ENCODE measurements at regions not wholly inside any gene's neighbourhood (a gene's known extent, or its start where the extent isn't known, plus 50 kb on each side); places are given as distances from the start of the nearest gene placed in this dataset.
"Not testable (repeated sequence)": the region's sequence is repeated elsewhere in the genome, so short reads cannot be mapped to it uniquely, and the experiment has no call there.

GRCh38 chr18:62457877-62458276, 64.9 kb upstream of the ZCCHC2 start:
- no peak for TF ChIP-seq CTCF (IDR thresholded peaks at IDR 0.05; ENCODE audit: insufficient read depth, low read length, missing control alignments)
- ChIA-PET POLR2A (no interaction called here), CTCF (interaction anchor here (0.7 kb wide), 1 partner anchor 32 kb away, joined by 3 read pairs; no protein-coding TSS in a partner anchor)
- DNase-seq (ENCODE audit: low read depth, low spot score), result no peak
- H3K4me3 ChIP-seq (ENCODE audit: low read depth, low read length), result no peak overlapping the region

- no peak overlapping the region for H3K4me3 ChIP-seq (ENCODE audit: low read depth, low read length)
- no peak for TF ChIP-seq CTCF (IDR thresholded peaks at IDR 0.05; ENCODE audit: insufficient read depth, low read length, missing control alignments)
- DNase-seq (ENCODE audit: low read depth, low spot score), result no peak
- ChIA-PET POLR2A (no interaction called here), CTCF (interaction anchor here (0.7 kb wide), 1 partner anchor 33 kb away, joined by 3 read pairs; no protein-coding TSS in a partner anchor)
Measured at GRCh38 chr18:62458346-62458745, 64.5 kb upstream of the ZCCHC2 start.

- ChIA-PET CTCF (interaction anchor here (0.7 to 1.2 kb wide), 2 partner anchors 33 to 34 kb away, joined by 3 to 4 read pairs; no protein-coding TSS in a partner anchor), POLR2A (no interaction called here)
- TF ChIP-seq CTCF (IDR thresholded peaks at IDR 0.05; ENCODE audit: insufficient read depth, low read length, missing control alignments), result no peak
- no peak overlapping the region for H3K4me3 ChIP-seq (ENCODE audit: low read depth, low read length)
- no peak for DNase-seq (ENCODE audit: low read depth, low spot score)
Measured at GRCh38 chr18:62458868-62459716, 63.7 kb upstream of the ZCCHC2 start.

DNA sequence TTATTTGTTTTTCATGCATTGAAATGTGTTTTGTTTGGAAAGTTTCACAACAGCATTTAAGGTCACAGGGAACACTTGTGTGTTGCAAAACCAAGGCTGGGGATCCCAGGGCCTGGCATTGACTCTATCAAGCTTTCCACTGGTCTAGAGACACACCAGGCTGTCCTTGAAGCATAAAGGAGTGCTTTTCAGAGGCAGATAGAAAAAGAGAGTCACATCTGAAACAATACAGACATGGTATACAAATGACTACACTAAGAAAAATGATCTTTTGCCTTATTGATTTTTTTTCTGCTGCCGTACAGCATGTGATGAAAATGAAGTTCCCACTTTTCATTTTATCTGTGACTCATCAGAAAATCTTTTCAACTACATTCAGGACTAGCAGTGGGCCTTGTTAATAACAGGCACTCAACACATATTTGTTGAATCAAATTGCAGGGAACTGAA, 61.9 kb upstream of the ZCCHC2 start:
- no peak overlapping the region for H3K4me3 ChIP-seq (ENCODE audit: low read depth, low read length)
- no peak for TF ChIP-seq CTCF (IDR thresholded peaks at IDR 0.05; ENCODE audit: insufficient read depth, low read length, missing control alignments)
- POLR2A ChIA-PET, result no interaction called here
- CTCF ChIA-PET, result interaction anchor here (1.0 kb wide), 1 partner anchor 34 kb away, joined by 3 read pairs; no protein-coding TSS in a partner anchor
- DNase-seq (ENCODE audit: low read depth, low spot score), result no peak

- ChIA-PET POLR2A (no interaction called here), CTCF (interaction anchor here (1.0 kb wide), 1 partner anchor 35 kb away, joined by 3 read pairs; no protein-coding TSS in a partner anchor)
- no peak overlapping the region for H3K4me3 ChIP-seq (ENCODE audit: low read depth, low read length)
- DNase-seq (ENCODE audit: low read depth, low spot score), result no peak
- no peak for TF ChIP-seq CTCF (IDR thresholded peaks at IDR 0.05; ENCODE audit: insufficient read depth, low read length, missing control alignments)
Measured at GRCh38 chr18:62461591-62461990, 61.2 kb upstream of the ZCCHC2 start.

GRCh38 chr18:62464266-62464665, 58.6 kb upstream of the ZCCHC2 start:
- no peak overlapping the region for H3K4me3 ChIP-seq (ENCODE audit: low read depth, low read length)
- no peak for TF ChIP-seq CTCF (IDR thresholded peaks at IDR 0.05; ENCODE audit: insufficient read depth, low read length, missing control alignments)
- ChIA-PET POLR2A (no interaction called here), CTCF (no interaction called here)
- no peak for DNase-seq (ENCODE audit: low read depth, low spot score)

GRCh38 chr18:62469131-62469530, 53.7 kb upstream of the ZCCHC2 start:
- CTCF ChIA-PET; DNase-seq (ENCODE audit: low read depth, low spot score); H3K4me3 ChIP-seq (ENCODE audit: low read depth, low read length); POLR2A ChIA-PET: not testable (repeated sequence)
